Stimulated activated CD4-positive, alpha-beta T cell treated with anti-CD3 and anti-CD28 coated beads, Interleukin-15, amount 100 ng/mL, for 1 hour (primary cell): ENCODE measurements at regions not wholly inside any gene's neighbourhood (a gene's known extent, or its start where the extent isn't known, plus 50 kb on each side); places are given as distances from the start of the nearest gene placed in this dataset.
"Not testable (repeated sequence)": the region's sequence is repeated elsewhere in the genome, so short reads cannot be mapped to it uniquely, and the experiment has no call there.

Experiments
- DNase-seq, 2 donors: peaks; one replicate each; pipeline ENCODE4 v3.0.0-alpha.2; 2020; ENCODE audit warnings: low read depth in 1 of 2, low spot score in 1 of 2

- no peak for DNase-seq
These were observed 95.9 kb upstream of the DLGAP1 start for GRCh38 chr18:4551001-4551360.

- no peak for DNase-seq
These were observed 94.2 kb upstream of the DLGAP1 start for GRCh38 chr18:4549164-4549872.

GRCh38 chr18:4547126-4547525 is 92.0 kb upstream of the DLGAP1 start:
- no peak for DNase-seq

- no peak for DNase-seq
These were observed 89.0 kb upstream of the DLGAP1 start for GRCh38 chr18:4544142-4544541.

GRCh38 chr18:4543711-4544110 is 88.6 kb upstream of the DLGAP1 start:
- DNase-seq, result no peak

GRCh38 chr18:4541588-4541987 is 86.5 kb upstream of the DLGAP1 start:
- no peak for DNase-seq

GRCh38 chr18:4536447-4536846 is 81.3 kb upstream of the DLGAP1 start:
- DNase-seq, result no peak

GRCh38 chr18:4528405-4528804 is 73.3 kb upstream of the DLGAP1 start:
- no peak for DNase-seq

GRCh38 chr18:4527826-4528225 is 72.7 kb upstream of the DLGAP1 start:
- not testable (repeated sequence) for DNase-seq

- DNase-seq, result no peak
These were observed 69.0 kb upstream of the DLGAP1 start for GRCh38 chr18:4524096-4524495.

GRCh38 chr18:4511166-4511565 is 56.1 kb upstream of the DLGAP1 start:
- no peak for DNase-seq

GRCh38 chr18:4510711-4511110 is 55.6 kb upstream of the DLGAP1 start:
- no peak for DNase-seq

GRCh38 chr18:4510160-4510559 is 55.1 kb upstream of the DLGAP1 start:
- no peak for DNase-seq
